GM19324 (cell line): ENCODE measurements at regions not wholly inside any gene's neighbourhood (a gene's known extent, or its start where the extent isn't known, plus 50 kb on each side); places are given as distances from the start of the nearest gene placed in this dataset.

ENCODE experiments used
- ATAC-seq: cut with Tn5 transposase; IDR thresholded peaks from one replicate; pipeline ENCODE4 v1.9.1; 2021; ENCODE audit warnings: mild to moderate bottlenecking, moderate library complexity; ENCODE audit not compliant: unreplicated experiment, low FRiP score

- no peak for ATAC-seq
Observed at GRCh38 chr2:16012029-16012596, 71.8 kb downstream of the MYCN start.

GRCh38 chr2:16011621-16011960 is 71.2 kb downstream of the MYCN start:
- no peak for ATAC-seq

GRCh38 chr2:16010951-16011620 is 70.7 kb downstream of the MYCN start:
- no peak for ATAC-seq

GRCh38 chr2:16010011-16010410 is 69.7 kb downstream of the MYCN start:
- ATAC-seq, result no peak

GRCh38 chr2:16009560-16009959 is 69.2 kb downstream of the MYCN start:
- ATAC-seq, result no peak

GRCh38 chr2:16008856-16009255 is 68.5 kb downstream of the MYCN start:
- ATAC-seq, result no peak

- no peak for ATAC-seq
Observed at GRCh38 chr2:16008331-16008850, 68.0 kb downstream of the MYCN start.

GRCh38 chr2:16007167-16007934 is 67.0 kb downstream of the MYCN start:
- ATAC-seq, result no peak

- ATAC-seq, result no peak
Observed at GRCh38 chr2:16006537-16007166, 66.3 kb downstream of the MYCN start.

- ATAC-seq, result no peak
Observed at GRCh38 chr2:16005816-16006536, 65.6 kb downstream of the MYCN start.

- ATAC-seq, result no peak
Observed at GRCh38 chr2:16005389-16005788, 65.0 kb downstream of the MYCN start.

- no peak for ATAC-seq
Observed at GRCh38 chr2:16003809-16004208, 63.5 kb downstream of the MYCN start.

- ATAC-seq, result no peak
Observed at GRCh38 chr2:16003152-16003551, 62.8 kb downstream of the MYCN start.

GRCh38 chr2:16002575-16002974 is 62.2 kb downstream of the MYCN start:
- no peak for ATAC-seq

GRCh38 chr2:16002144-16002543 is 61.8 kb downstream of the MYCN start:
- no peak for ATAC-seq

GRCh38 chr2:16000642-16001041 is 60.3 kb downstream of the MYCN start:
- ATAC-seq, result no peak

- ATAC-seq, result no peak
Observed at GRCh38 chr2:15999596-16000469, 59.5 kb downstream of the MYCN start.

GRCh38 chr2:15997728-15998280 is 57.5 kb downstream of the MYCN start:
- no peak for ATAC-seq
